GM19035 (cell line): ENCODE measurements at regions not wholly inside any gene's neighbourhood (a gene's known extent, or its start where the extent isn't known, plus 50 kb on each side); places are given as distances from the start of the nearest gene placed in this dataset.

ENCODE experiments used
- ATAC-seq: cut with Tn5 transposase; IDR thresholded peaks from one replicate; pipeline ENCODE4 v1.9.1; 2021; ENCODE audit not compliant: unreplicated experiment

DNA sequence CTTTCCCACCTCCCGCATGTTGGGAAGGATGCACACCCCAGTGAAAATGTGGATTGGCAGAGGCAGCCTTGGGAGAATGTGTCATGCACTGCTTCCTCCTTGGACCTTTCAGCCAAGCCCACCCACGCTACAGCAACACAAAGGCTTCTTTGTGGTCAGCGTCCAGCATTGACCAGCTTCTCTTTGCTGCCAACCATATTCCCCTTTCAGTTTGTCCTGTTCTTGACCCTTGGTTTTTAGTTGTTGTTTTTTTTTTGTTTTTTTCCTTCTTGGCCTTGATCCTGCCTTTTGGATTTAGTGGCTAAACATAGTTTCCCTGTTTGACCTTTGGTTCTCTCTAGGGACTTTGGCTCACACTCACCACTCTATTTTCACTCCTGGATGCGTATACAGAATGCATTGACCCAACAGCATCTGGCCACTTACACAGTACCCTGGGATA, 573.6 kb downstream of the INSC start:
- no peak for ATAC-seq

DNA sequence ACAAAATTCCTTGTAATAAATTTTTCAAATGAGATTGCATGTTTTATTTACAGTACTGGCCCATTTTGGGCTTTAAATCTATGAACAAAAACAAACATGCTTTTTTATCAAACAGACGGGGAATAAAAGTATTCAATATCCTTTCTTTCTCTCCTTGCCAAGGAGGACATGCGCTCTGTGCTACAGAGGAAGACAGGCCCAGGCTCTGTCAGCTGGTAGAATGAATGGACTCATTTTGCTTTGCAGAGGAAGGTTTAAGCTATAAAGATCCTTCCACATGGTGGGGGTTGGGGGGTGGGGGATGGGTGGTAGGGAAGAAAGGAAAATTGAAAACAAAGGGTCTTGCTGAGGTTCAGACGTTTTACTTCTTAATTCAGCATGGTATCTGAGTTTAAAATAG, 575.6 kb downstream of the INSC start:
- ATAC-seq = no peak

DNA sequence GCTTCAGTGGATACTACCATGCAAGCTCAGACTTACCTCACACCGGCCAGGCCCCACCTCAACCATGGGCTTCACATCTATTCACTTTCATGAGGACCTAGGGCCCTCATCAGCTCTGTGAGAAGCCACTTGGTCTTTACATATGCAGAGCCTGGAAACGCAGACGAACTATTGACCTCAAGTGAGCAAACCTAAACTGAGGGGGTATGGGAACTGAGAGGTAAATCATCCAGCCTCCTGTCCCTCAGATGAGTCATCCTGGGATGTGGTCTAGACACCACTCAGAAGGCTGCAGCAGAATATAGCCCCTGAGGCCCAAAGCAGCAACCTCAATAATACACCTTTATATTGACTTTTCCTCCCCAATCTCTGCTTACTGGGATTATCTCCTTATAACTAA, 578.0 kb downstream of the INSC start:
- peak; percentile 62 for ATAC-seq

DNA sequence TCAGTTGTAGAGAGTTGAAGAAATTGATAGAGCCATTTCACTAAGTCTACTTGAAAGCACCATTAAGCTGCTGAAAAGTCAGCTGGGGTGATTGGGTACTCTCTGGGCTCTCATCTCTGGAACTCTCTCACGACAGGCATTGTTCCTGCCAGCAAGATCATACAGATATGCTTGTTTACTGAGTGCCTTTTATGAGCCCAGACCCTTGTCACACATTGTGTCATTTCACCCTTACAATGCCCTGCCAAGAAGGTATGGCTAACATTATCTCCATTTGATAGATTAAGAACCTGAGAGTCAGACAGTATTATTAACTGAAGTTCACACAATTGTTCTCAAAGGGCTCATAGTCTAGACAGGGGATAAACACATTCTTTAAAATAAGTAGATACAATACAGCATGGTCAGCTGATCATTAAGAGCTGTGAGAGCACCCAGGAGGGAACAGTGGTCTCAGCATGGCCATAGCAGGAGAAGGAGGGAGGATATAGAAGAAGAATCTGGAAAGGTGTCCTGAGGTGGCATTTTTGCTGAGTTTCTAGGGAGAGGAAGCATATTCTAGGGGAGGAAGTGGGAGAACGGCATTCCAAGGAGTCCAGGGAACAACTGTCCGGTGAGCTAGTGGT, 580.5 kb downstream of the INSC start:
- no peak for ATAC-seq

DNA sequence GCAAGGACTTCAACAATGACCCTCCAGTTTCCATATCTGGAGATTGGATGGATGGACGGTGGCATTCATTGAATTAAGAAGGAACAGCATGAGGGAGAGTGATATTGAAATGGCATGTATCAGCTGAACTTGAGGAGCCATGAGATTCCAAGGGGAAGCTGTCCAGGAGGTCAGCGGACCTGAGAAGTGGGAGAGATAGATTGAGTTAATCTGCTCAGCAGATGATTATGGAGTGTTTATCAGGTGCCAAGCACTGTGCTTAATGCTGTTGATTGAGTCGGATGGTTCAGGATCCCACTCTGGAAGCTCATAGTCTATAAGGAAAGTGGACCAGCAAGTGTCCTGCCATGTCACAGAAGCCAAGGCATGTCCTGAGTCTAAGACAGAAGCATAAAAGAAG, 581.3 kb downstream of the INSC start:
- ATAC-seq = no peak

DNA sequence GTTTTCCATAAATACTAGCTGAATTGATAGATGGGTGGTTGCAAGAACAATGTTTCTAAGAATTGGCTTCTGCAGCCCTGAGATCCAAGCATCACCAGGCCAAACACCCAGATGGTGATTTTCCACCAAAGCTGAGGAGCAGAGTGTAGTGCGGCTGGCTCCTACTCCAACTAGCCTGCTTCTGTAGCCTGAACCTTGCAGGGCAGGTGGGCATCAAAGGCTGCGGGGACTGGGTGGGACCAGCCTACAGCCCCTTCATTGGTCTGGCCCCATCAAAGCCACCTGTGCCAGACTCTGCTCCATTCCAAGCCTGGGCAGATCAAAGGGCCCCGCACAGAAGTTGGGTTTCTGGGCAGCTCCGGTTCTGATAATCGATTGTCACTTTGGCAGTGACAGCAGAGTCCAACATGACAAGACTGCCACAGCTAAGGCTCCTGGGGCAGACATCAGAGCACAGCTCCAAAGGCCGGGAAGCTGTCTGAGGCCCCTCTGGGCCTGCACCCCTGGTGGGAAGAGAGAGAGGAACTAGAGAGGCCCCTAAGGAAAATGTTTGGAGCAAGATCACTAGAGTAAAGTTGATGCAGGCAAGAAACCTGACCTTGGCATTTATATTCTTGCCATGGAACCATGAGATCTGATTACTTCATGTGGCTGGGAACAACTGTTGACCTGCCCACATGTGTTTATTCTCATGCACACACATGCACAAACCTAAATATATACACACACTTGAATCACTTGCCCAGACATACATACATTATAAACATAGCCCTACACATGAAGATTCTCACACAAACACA, 582.9 kb downstream of the INSC start:
- ATAC-seq = no peak

DNA sequence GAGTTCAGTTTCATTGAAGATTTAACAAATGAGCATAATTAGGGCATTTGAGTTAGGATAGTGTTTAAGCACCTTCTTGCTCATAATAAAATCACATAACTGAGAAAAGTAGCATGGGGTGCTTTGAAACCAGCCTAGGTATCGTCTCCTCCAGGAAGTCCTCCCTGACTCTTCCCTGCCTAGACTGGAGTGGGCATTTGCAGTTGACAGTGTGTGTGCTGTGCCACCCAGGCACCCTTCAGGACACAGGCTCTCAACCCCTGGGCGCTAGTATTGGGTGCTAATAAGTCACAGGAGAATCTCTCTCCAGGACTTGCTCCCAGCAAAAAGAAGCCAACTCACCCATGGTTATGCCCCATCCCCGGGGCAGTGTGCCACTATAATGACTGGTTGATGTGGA, 584.1 kb downstream of the INSC start:
- no peak for ATAC-seq

DNA sequence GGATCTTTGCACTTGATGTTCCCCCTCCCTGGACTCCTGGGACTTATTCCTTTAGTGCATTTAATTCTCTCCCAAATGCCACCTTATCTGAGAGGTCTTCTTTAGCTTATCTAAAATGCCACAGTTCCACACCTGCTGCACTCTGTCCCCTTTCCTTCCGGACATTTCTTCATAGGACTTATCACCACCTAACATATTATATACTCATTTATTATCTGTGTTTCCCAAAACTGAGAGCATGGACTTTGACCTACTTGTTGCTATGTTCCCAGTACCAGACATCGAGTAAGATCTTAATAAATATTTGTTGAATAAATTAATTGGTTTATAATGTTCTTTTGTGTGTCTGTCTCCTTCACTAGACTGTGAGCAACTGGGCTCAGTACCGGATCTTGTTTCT, 585.3 kb downstream of the INSC start:
- ATAC-seq = no peak

DNA sequence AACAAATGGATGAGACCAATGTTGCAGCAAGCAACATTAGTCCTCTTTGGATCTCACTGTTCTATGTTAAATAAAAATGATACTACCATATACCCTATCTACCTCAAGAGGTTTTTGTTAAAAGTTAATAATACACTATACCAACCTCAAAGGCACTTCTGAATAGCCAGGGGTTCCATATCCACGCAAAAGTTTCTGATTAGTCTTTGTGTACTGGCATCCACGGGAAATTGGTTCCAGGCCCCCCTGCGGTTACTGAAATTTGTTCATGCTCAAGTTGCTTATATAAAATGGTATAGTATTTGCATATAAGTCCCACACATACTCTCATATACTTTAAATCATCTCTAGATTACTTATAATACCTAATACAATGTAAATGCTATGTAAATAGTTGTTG, 585.7 kb downstream of the INSC start:
- no peak for ATAC-seq

DNA sequence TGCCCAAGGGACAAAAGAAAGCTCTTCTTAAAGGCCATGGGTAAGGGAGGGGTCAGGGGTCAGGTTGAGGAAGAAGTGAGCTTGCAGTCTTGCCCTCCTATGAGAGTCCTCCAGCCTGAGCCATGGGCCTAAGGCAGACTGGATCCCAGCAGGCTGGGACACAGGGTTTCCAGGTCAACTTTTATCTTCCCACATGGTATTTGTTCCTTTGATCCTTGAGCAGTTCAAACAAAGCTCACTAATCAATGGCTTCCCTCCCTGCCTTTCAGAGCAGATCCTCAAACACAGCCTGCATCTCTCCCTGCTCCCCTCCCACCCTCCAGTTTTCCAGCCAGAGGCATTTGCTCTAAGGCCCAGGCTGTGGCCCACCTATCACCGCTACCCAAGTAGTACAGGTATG, 589.3 kb downstream of the INSC start:
- ATAC-seq = no peak

DNA sequence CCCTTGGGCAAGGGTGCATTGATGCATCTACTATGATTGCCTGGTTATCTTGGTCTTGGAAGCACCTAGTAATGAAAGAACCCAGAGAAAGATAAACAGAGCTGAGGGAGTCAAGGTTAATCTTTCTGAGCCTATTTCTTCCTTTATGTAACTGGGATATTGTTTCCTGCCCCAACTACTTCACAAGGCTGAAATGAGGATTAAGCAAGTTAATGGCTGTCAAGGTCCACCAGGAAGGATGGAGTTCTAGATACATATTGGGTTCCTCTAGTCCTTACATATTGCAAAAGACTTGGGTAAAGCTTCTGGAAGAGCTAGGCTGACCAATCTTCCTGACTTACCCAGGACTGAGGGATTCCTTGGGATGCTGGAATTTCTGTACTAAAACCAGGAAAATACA, 589.8 kb downstream of the INSC start:
- no peak for ATAC-seq

DNA sequence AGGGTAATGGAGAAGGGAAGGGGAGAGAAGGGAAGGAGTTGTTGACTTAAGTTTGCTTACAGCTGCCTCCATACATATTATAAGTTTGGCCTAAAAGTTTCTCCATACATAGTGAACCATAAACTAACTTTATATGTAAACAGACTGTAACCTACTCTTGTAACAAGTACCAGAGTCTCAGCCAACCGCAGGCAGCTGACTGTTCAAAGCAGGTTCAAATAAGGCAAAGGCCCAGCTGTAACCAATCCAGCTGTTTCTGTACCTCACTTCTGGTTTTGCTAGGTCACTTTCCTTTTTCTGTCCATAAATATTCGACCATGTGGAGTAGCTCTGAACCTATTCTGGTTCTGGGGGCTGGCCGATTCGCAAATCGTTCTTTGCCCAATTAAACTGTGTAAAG, 591.2 kb downstream of the INSC start:
- no peak for ATAC-seq

DNA sequence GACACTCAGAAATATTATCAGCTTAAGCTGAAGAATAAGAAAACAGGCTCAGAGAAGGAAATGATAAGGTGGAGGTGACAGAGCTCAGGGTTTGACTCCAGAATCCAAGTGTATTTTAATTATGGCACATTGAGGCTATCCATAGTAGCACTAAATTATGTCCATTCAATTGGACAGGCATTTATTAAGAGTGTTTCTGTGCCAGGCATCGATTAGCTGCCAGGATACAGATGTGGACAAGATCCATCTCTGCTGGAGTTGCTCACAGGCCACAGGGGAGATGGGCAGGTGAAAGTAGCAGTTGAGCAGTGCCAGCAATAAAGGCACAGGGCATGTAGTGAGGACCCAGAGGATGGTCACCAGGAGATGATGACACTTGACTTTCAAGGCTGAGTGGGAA, 592.5 kb downstream of the INSC start:
- ATAC-seq = no peak

DNA sequence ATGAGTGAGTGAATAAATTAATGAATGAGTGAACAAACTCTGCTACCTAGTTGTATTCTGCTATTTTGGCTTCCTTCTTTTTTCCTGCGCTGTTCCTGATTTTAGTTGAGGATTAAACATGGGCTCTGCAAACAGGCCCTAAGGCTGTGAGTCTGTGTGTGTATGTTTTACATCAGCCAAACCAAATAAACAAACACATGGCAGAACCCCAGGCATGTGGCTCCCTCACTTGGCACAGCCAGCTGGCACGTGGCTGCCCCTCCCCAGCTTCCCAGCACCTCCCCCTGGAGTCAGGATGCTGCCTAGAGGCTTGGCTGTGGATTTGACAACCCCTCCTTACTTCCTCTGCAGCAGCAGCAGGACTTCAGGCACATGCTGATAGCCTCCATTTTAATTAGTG, 593.2 kb downstream of the INSC start:
- no peak for ATAC-seq

DNA sequence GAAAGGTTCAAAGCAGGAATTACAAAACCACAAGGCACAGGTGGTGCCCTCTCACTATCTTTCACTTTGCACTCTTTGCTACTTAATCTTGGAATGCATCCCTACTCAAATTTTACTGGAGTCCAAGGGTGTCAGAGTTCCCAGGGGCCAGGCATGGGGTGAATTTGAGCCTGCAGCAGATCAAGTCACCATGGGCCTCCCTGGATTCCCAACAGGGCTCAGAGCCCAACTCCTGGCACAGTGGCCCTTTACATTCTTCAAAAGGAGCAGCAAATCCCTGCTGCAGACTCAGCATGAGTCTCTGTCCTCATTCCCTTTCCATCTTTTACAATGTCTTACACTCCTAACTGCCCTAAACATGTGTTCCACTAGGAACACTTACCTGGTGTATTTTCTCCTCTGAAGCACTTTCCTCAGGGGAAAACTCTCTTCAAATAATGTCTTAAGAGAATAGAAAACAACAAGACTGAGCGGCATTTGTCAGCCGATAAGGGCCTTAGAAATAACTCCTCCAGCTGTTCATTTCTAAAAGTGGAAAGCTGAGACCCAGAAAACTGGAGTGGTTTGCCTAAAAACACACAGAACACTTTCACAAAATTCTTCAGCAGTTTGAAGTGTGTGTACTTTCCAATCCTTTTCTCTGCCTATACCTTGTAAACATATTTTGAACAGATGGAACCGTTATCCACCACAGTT, 596.0 kb downstream of the INSC start:
- no peak for ATAC-seq

DNA sequence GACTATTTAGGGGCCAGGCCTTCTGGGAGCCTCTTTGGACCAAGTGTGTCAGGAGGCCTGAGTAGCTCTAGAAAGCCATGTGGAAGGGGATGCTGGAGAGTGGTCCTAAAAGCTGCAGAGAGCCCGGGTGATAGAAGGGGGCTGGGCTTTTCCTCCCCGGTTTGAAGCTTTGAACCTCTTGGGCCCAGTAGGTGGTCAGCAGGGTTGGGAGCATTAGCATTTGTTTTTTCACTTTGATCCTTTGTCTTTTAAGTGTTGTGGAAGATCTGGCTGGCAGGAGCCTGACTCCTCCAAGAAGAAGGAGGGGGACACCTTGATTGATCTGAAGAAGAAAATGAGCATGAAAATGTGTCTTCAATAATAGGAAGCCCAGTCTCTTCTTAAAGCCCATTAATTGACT, 596.6 kb downstream of the INSC start:
- ATAC-seq = no peak

DNA sequence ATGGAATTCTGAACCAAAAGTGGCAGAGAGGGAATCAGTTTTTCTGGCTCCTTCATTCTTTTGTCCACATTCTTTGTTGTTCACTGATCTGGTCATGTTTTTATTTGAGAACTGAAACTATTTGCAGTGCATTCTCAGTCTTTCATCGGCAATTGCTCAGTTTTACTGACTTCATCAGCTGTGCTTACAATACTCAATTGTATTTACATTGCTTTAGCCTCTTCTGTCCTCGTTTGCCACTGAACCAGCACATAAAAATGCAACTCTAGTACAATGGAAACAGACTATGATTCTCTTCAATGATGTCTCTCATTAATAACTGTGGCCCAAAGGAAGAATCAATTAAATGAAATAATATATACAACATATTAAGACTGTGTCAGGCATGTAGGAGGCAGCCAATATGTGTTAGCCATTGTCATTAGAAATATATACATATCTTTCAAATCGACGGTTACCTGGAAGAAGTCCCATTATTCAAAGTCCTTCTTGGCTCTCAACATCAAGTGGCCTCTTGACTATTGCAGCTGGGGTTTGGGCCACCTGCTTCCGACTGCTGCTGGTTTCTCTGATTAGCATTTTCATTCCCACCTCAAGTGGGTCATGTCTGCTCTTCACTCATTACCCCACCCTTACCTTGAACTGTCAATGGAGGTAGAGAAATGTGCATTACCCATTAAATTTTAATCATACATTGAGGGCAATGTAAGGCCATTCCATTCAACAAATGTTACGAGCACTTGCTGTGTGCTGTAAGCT, 600.1 kb downstream of the INSC start:
- no peak for ATAC-seq

DNA sequence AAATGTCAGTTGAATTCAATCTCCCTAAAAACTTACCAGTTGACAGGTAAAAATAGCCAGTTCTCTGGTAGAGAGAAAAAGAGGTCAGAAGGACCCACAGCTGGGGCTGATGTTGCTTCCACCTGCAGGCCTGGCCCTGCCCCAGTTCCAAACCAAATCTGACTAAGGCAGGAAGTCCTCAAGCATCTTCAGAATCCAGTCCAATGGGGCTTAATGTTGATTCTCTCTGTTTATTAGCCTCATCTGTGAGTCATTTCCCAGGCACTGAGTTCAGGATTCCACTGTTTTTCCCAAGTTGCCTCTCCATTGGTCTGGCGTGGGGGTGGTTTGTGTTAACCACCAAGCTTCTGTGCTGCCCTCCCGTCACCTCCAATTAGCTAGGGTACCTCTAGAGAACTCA, 601.8 kb downstream of the INSC start:
- no peak for ATAC-seq

DNA sequence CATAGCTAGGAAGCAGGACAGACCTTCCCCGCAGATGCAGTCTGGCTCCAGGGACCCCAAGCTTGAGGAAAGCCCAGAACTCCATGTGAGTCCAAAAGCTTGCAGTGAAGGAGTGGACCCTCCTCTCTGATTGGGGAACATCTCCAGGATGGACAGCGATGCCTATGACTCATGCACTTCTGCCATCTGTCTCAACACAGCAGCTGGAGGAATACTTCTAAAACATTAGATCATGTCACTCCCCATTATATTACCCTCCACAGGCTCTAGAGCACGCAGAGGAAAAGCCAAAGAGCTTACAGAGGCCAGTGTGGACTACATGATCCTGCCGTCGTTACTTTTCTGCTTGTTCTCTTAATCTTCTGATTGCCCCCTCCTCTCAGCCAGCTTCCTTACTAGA, 605.7 kb downstream of the INSC start:
- ATAC-seq = no peak

DNA sequence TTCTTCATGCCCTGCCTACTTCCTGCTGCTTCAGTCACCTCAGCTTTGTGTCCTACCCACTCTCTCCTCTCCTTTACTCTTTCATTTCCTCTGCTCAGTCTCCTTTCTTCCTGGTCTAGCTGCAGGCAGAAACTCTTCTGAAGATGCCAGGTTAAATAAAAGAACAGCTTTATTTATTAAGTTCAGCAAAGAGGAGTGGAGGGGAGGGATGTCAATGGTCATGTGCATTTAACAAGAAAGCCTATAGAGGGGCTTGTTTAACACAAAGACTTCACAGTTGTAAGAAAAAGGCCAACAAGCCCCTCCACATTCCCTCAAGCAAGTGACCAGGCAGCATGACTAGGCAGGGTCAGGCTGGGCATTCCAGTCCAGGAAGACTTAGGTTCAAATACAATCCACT, 609.2 kb downstream of the INSC start:
- no peak for ATAC-seq

DNA sequence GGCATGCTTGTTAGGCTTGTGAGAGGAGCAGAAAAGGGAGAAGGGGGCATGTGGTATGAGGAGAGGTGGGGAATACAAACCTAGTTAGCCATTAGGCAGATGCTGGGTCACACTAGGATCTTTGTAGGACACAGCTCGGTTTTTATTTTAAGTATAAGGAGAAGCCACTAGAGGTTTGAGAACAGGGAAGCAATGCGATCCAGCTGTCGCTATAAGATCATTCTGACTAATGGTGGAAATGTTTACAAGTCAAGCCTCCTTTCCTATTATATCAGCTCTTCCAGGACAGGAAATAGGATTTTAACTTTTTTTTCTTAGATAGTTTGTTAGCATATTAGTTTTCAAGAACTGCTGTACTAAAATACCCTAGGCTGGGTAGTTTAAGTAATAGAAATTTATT, 609.9 kb downstream of the INSC start:
- ATAC-seq = no peak

DNA sequence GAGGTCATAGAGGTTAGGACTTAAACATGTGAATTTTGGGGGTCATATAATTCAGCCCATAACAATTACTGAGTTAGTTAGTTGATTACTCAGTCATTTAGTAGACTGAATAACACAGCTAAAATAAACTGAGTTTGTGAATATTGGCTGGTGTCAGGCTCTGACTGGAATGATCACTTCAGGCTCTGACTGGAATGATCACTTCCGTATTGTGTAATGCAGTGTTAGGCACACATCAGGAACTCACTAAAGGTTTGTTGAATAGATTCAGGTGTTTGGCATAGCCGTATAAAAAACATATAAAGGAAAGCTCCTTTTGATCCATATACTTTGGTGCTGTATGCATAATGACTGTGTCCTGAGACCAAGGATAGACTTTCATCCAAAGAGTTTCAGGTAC, 610.5 kb downstream of the INSC start:
- no peak for ATAC-seq
